Stimulated activated naive CD8-positive, alpha-beta T cell treated with anti-CD3 and anti-CD28 coated beads, Interleukin-15, amount 100 ng/mL, for 72 hours (primary cell): ENCODE measurements at regions not wholly inside any gene's neighbourhood (a gene's known extent, or its start where the extent isn't known, plus 50 kb on each side); places are given as distances from the start of the nearest gene placed in this dataset.

Experiments
- ATAC-seq: fragments of 150-1000 bp; cut with Tn5 transposase; 2 replicates; pipeline ENCODE4 v1.10.0; 2021; ENCODE audit warnings: mild to moderate bottlenecking, moderate library complexity
- DNase-seq, 2 donors: peaks; one replicate each; pipeline ENCODE4 v3.0.0; 2021 to 2022
- H3K27ac Mint-ChIP-seq, 2 donors: one replicate each; pipeline ENCODE4 v1.8.0; 2022; ENCODE audit warnings: mild to moderate bottlenecking in 2 of 2, mixed read lengths in 2 of 2, moderate library complexity in 2 of 2
- H3K27me3 Mint-ChIP-seq: one replicate; pipeline ENCODE4 v1.8.0; 2022; ENCODE audit warnings: mixed read lengths
- H3K4me1 Mint-ChIP-seq: one replicate; pipeline ENCODE4 v1.8.0; 2022; ENCODE audit warnings: mild to moderate bottlenecking, mixed read lengths
- H3K4me3 Mint-ChIP-seq, 2 donors: one replicate each; pipeline ENCODE4 v1.8.0; 2022; ENCODE audit warnings: mild to moderate bottlenecking in 2 of 2, mixed read lengths in 2 of 2, moderate library complexity in 1 of 2
- H3K9me3 Mint-ChIP-seq, 2 donors: one replicate each; pipeline ENCODE4 v1.8.0; 2022; ENCODE audit warnings: mixed read lengths in 2 of 2

DNA sequence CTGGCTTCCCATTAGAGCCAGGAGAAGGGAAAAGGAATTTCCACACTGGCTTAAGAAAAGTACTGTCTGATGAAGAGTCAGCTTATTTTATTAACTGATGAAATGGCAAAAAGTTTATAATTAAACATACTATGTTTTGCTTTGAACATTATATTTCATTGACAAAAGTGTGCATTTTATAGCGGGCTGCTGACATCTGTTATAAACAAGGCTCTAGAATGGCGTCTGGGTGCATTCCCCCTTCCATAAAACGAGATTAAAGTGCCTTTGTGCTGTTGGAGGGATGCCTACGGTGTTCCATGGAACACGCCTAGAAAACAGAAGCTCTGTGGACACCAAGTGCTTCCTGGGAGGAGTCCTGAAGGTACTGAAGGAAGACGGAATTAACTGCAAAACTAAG lies 220.2 kb downstream of the SNX10 start:
- no peak for ATAC-seq
- no peak overlapping the region for H3K27ac Mint-ChIP-seq
- no peak overlapping the region for H3K4me3 Mint-ChIP-seq
- no peaks in the 10 kb centered on the region for H3K9me3 Mint-ChIP-seq
- no peak for DNase-seq
- H3K27me3 Mint-ChIP-seq, result peaks cover 8% of the 10 kb centered on the region
- H3K4me1 Mint-ChIP-seq, result no peaks in the 10 kb centered on the region

DNA sequence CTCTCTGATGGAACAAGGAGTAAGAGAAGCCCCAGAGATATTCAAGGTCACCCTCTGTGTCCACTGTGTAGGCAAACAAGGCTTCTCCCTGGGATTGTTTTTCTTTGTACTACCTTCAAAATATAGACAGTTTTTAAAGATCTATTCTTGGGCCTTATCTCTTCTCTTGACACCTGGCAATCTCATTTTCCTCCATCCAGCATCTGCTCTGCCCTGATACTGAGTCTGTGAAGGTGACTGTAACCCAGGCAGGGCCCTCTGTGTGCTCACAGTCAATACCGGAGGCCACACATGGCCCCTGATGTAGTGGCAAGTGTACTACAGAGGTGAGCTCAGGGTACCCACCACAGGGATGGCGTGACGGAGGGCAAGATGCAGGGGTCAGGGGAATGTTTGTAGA lies 221.1 kb downstream of the SNX10 start:
- no peaks in the 10 kb centered on the region for H3K4me1 Mint-ChIP-seq

DNA sequence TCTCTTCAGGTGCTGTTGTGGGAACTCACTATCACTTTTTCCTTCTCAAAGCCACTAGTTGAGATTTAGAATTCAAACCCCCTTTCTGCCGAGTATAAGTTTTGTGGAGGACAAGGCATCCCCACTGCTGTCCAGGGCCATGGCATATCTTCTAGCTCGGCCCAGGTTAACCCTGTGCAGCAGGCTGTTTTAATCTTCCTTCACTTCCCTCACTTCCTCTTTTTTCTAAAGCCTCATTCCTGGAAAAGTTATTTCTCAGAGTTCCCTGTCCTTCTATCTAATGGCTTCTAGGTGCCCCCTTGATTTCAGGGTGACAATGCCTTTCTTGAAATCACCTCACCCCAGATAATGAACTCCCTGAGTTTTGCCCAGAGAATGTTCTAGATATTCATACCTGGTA lies 222.3 kb downstream of the SNX10 start:
- peaks cover 8% of the 10 kb centered on the region for H3K27me3 Mint-ChIP-seq
- DNase-seq (no peak), ATAC-seq (no peak)
- H3K9me3 Mint-ChIP-seq, result no peaks in the 10 kb centered on the region
- H3K4me1 Mint-ChIP-seq, result no peaks in the 10 kb centered on the region
- no peak overlapping the region for H3K27ac Mint-ChIP-seq
- no peak overlapping the region for H3K4me3 Mint-ChIP-seq

More for the DNA sequence above, 221.1 kb downstream of the SNX10 start:
- Mint-ChIP-seq H3K27me3 (peaks cover 8% of the 10 kb centered on the region), H3K27ac (no peak overlapping the region), H3K9me3 (no peaks in the 10 kb centered on the region), H3K4me3 (no peak overlapping the region)
- ATAC-seq (no peak), DNase-seq (no peak)

DNA sequence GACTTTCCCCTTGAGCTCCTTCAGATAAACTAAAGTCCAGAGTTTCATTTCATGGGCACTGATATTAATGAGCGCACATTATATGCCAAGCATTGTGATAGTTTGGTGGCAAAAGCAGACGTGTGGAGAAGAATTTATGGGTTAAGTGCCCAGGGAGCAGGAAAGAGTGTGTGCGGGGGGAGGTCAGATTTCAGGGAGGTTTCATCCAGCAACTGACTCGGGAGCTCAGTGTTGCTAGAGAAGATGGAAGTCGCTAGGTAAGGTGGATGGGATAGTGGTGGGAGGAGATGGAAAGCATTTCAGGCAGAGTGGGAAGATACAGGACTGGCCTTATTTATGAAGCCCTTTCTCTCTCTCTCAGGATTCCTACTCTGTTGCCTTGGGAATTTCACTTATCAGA lies 223.0 kb downstream of the SNX10 start:
- no peaks in the 10 kb centered on the region for H3K9me3 Mint-ChIP-seq
- ATAC-seq (no peak), DNase-seq (no peak)
- H3K27ac Mint-ChIP-seq, result no peak overlapping the region
- peaks cover 8% of the 10 kb centered on the region for H3K27me3 Mint-ChIP-seq
- no peak overlapping the region for H3K4me3 Mint-ChIP-seq
- H3K4me1 Mint-ChIP-seq, result no peaks in the 10 kb centered on the region

DNA sequence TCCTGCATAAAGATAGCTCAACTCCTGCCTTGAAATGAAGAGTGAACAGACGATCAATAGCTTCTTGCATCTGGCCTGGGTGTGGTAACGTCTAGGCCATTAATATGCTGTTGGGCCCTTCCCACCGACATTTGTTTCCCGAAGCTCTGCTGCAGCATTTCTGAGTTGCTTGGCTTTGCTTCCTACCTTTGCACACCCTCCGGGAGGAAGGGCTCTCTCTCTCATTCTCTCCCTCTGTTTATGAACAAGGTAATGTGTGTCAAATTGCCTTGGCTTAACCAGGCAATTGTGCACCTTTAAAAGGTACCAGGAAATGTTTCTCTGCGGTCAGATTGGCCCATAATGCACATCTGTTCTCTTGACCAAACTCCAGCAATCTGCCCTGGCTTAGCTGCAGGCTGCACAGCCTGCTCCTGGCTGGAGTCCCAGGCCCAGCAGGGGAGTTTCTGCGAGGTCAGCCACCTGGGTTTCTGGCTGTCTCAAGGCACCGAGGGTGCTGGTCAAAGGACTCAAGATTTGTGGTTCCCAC lies 223.7 kb downstream of the SNX10 start:
- DNase-seq (no peak), ATAC-seq (no peak)
- peaks cover 8% of the 10 kb centered on the region for H3K27me3 Mint-ChIP-seq
- H3K4me1 Mint-ChIP-seq, result no peaks in the 10 kb centered on the region
- H3K27ac Mint-ChIP-seq, result no peak overlapping the region
- no peak overlapping the region for H3K4me3 Mint-ChIP-seq
- no peaks in the 10 kb centered on the region for H3K9me3 Mint-ChIP-seq

DNA sequence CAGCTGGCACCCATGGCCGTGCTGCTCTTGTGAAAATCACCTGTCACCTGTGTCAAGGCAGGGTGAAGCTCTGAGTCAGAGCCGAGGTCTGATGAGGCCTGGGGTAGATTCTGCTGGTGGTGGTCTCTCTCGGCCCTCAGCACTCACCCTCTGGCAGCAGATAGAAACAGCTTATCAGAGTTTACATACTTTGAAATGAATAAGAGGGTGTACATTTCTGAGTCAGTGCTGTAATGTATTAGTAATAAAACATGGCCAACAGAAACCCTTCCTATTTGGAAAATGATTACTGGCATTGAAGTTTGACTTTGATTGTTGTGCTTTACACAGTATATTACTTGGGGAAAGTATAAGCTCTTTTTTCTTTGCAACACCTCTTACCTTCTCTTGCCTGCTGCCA lies 228.8 kb downstream of the SNX10 start:
- no peaks in the 10 kb centered on the region for H3K9me3 Mint-ChIP-seq

DNA sequence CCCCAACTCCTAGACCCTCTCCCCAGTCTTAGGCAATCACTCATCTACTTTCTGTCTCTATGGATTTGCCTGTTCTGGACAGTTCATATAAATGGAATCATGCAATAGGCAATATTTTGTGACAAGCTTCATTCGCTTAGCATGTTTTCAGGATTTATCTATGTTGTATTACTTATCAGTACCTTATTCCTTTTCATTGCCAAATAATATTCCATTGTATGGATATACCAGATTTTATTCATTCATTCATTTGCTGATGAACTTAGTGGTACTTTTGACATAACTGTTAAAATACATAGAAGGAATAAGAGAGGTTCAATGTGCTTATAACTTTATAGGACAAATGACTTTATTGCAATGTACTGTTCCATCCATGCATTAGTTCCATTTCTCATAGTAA lies 231.0 kb downstream of the SNX10 start:
- ATAC-seq (no peak), DNase-seq (no peak)
- no peaks in the 10 kb centered on the region for H3K4me1 Mint-ChIP-seq
- no peaks in the 10 kb centered on the region for H3K9me3 Mint-ChIP-seq
- H3K27me3 Mint-ChIP-seq, result peaks cover 7% of the 10 kb centered on the region
- H3K4me3 Mint-ChIP-seq, result no peak overlapping the region
- H3K27ac Mint-ChIP-seq, result no peak overlapping the region

More for the DNA sequence above, 228.8 kb downstream of the SNX10 start:
- Mint-ChIP-seq H3K27ac (no peak overlapping the region), H3K27me3 (peaks cover 13% of the 10 kb centered on the region), H3K4me3 (no peak overlapping the region), H3K4me1 (no peaks in the 10 kb centered on the region)
- no peak for DNase-seq
- no peak for ATAC-seq

- Mint-ChIP-seq H3K27ac (no peak overlapping the region), H3K4me3 (no peak overlapping the region), H3K9me3 (no peaks in the 10 kb centered on the region), H3K4me1 (no peaks in the 10 kb centered on the region), H3K27me3 (peaks cover 7% of the 10 kb centered on the region)
- ATAC-seq (no peak), DNase-seq (no peak)
Observed at GRCh38 chr7:26525398-26526264, 234.0 kb downstream of the SNX10 start.

DNA sequence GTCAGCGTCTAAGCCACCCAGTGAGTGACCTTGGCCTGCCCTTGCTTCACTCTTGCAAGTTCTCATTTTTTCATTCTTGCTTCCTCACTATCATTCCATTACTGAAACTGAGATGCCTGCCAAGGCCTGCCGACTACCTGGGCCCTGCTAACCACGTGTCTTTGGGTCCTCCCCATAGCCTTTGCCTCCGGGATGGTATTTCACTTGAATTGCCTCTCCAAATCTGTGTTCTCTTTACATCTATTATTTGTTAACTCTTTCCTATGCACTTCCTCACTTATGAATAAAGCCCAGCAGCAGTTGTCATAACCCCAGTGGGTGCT lies 234.6 kb downstream of the SNX10 start:
- Mint-ChIP-seq H3K9me3 (no peaks in the 10 kb centered on the region), H3K4me3 (no peak overlapping the region), H3K4me1 (no peaks in the 10 kb centered on the region), H3K27ac (no peak overlapping the region), H3K27me3 (peaks cover 12% of the 10 kb centered on the region)
- no peak for ATAC-seq
- no peak for DNase-seq

- H3K27me3 Mint-ChIP-seq, result peaks cover 45% of the 10 kb centered on the region
- H3K27ac Mint-ChIP-seq, result no peak overlapping the region
- H3K4me1 Mint-ChIP-seq, result no peaks in the 10 kb centered on the region
- DNase-seq (no peak), ATAC-seq (no peak)
- H3K9me3 Mint-ChIP-seq, result no peaks in the 10 kb centered on the region
- no peak overlapping the region for H3K4me3 Mint-ChIP-seq
Observed at GRCh38 chr7:26531926-26532325, 240.3 kb downstream of the SNX10 start.

GRCh38 chr7:26532471-26532870 lies 240.8 kb downstream of the SNX10 start:
- no peak overlapping the region for H3K4me3 Mint-ChIP-seq
- H3K27ac Mint-ChIP-seq, result no peak overlapping the region
- no peak for DNase-seq
- no peaks in the 10 kb centered on the region for H3K4me1 Mint-ChIP-seq
- no peaks in the 10 kb centered on the region for H3K9me3 Mint-ChIP-seq
- peaks cover 51% of the 10 kb centered on the region for H3K27me3 Mint-ChIP-seq
- no peak for ATAC-seq

GRCh38 chr7:26533217-26533616 lies 241.6 kb downstream of the SNX10 start:
- no peak overlapping the region for H3K27ac Mint-ChIP-seq
- no peaks in the 10 kb centered on the region for H3K4me1 Mint-ChIP-seq
- no peak for DNase-seq
- no peak for ATAC-seq
- peaks cover 58% of the 10 kb centered on the region for H3K27me3 Mint-ChIP-seq
- no peaks in the 10 kb centered on the region for H3K9me3 Mint-ChIP-seq
- H3K4me3 Mint-ChIP-seq, result no peak overlapping the region

- no peak for DNase-seq
- no peak for ATAC-seq
- Mint-ChIP-seq H3K4me1 (no peaks in the 10 kb centered on the region), H3K9me3 (no peaks in the 10 kb centered on the region), H3K27ac (no peak overlapping the region), H3K4me3 (no peak overlapping the region), H3K27me3 (peaks cover 72% of the 10 kb centered on the region)
Observed at GRCh38 chr7:26534649-26535482, 243.2 kb downstream of the SNX10 start.

DNA sequence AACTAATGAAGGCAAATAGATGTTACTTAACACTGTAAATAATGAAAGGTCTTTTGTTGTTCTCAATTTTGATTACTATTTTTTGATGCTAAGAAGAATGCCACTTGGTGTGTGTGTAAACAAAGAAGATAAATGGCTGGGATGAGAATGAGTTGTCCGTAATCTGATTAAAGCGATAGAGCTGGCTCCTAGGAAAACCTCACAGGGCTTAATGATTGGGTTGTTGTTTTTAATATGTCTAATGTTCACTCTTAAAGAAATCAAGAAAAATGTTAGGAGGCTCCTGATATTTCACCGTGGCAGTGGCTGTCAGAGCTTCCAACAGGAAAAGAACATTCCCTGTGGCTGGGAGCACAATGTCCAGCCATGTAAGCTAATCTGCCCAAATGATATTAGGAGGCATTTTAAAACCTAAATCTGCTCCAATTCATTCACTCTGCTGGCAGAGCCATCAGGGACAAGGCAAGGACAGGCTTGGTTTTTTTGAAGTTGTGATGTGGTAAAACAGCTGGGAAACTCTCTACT lies 243.9 kb downstream of the SNX10 start:
- no peak for DNase-seq
- H3K27me3 Mint-ChIP-seq, result peaks cover 74% of the 10 kb centered on the region
- H3K4me1 Mint-ChIP-seq, result no peaks in the 10 kb centered on the region
- no peak overlapping the region for H3K4me3 Mint-ChIP-seq
- H3K27ac Mint-ChIP-seq, result no peak overlapping the region
- H3K9me3 Mint-ChIP-seq, result no peaks in the 10 kb centered on the region
- no peak for ATAC-seq

DNA sequence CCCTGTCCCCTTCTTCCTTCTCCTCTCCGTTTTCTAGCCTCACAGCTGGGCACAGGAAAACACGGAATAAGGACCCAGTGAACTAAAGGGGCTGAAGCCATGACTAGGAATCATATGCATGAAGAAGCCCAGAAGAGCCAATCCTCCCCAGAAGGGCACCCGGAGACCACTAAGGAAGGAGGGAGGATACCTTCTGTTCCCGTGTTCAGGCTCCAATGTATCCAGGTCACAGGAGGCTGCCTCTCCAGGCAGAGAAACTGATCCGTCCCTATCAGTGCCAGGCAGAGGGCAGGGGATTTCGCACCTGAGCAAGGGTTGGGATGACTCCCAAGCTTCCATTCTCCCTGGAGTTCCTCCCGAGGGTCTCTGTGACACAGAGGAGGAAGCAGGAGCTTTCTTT lies 246.6 kb downstream of the SNX10 start:
- ATAC-seq (no peak), DNase-seq (no peak)
- Mint-ChIP-seq H3K4me3 (no peak overlapping the region), H3K9me3 (no peaks in the 10 kb centered on the region), H3K27ac (no peak overlapping the region), H3K4me1 (no peaks in the 10 kb centered on the region), H3K27me3 (peaks cover 72% of the 10 kb centered on the region)

- H3K27me3 Mint-ChIP-seq, result peaks cover 77% of the 10 kb centered on the region
Observed at GRCh38 chr7:26538689-26539088, 247.0 kb downstream of the SNX10 start.

More at GRCh38 chr7:26538689-26539088, 247.0 kb downstream of the SNX10 start:
- DNase-seq, result no peak
- Mint-ChIP-seq H3K4me3 (no peak overlapping the region), H3K4me1 (no peaks in the 10 kb centered on the region), H3K9me3 (no peaks in the 10 kb centered on the region), H3K27ac (no peak overlapping the region)
- no peak for ATAC-seq
